CD4-positive, alpha-beta memory T cell (primary cell): ENCODE measurements at regions not wholly inside any gene's neighbourhood (a gene's known extent, or its start where the extent isn't known, plus 50 kb on each side); places are given as distances from the start of the nearest gene placed in this dataset.
A peak's percentile ranks its signal among the peaks of the same experiment; 100 is the strongest.

Source experiments
- CTCF ChIA-PET: fragments of 350-600 bp; sonication (Branson Sonifier 250); formaldehyde crosslinking; loops from one replicate; lab custom pipeline; 2021; ENCODE audit warnings: inconsistent platforms; ENCODE audit not compliant: partially characterized antibody; lab: Charles Lee
- POLR2A ChIA-PET: fragments of 350-600 bp; sonication (Branson Sonifier 250); formaldehyde crosslinking; loops from one replicate; lab custom pipeline; 2021; ENCODE audit not compliant: partially characterized antibody; lab: Charles Lee
- DNase-seq, 5 donors: peaks; one replicate each; pipeline versions ENCODE4 v3.0.0 to v3.0.0-alpha.2; 2020 to 2022; ENCODE audit warnings: mixed read lengths in 1 of 5
- H3K27ac ChIP-seq: one replicate; pipeline ENCODE4 v1.7.0; 2013; ENCODE audit warnings: low read depth, low read length
- H3K27me3 ChIP-seq: 2 replicates; pipeline ENCODE4 v1.7.0; 2013; ENCODE audit warnings: mild to moderate bottlenecking, low read length, moderate library complexity; ENCODE audit not compliant: insufficient read depth
- H3K36me3 ChIP-seq: 2 replicates; pipeline ENCODE4 v1.7.0; 2013; ENCODE audit warnings: mild to moderate bottlenecking, low read length, moderate library complexity; ENCODE audit not compliant: insufficient read depth
- H3K4me1 ChIP-seq: 2 replicates; pipeline ENCODE4 v1.7.0; 2013; ENCODE audit warnings: mild to moderate bottlenecking, low read length, moderate library complexity; ENCODE audit not compliant: insufficient read depth
- H3K4me3 ChIP-seq, 2 donors: one replicate each; pipeline ENCODE4 v1.7.0; 2013; ENCODE audit warnings: low read length in 2 of 2, mild to moderate bottlenecking in 1 of 2
- H3K9me3 ChIP-seq, 2 donors: one replicate each; pipeline ENCODE4 v1.7.0; 2013; ENCODE audit warnings: low read length in 2 of 2, control low read depth in 1 of 2; ENCODE audit not compliant: control insufficient read depth in 1 of 2
- H3K27ac Mint-ChIP-seq, 7 donors: one replicate each; pipeline ENCODE4 v1.8.0; 2020 to 2021; ENCODE audit warnings: mixed read lengths in 7 of 7, mild to moderate bottlenecking in 6 of 7, inconsistent platforms in 3 of 7, moderate library complexity in 3 of 7
- H3K27me3 Mint-ChIP-seq, 2 donors: one replicate each; pipeline ENCODE4 v1.8.0; 2020 to 2021; ENCODE audit warnings: mixed read lengths in 2 of 2
- H3K36me3 Mint-ChIP-seq, 2 donors: one replicate each; pipeline ENCODE4 v1.8.0; 2020 to 2021; ENCODE audit warnings: mixed read lengths in 2 of 2, inconsistent platforms in 1 of 2, mild to moderate bottlenecking in 1 of 2
- H3K4me1 Mint-ChIP-seq, 4 donors: one replicate each; pipeline ENCODE4 v1.8.0; 2020 to 2021; ENCODE audit warnings: mixed read lengths in 4 of 4, mild to moderate bottlenecking in 1 of 4
- H3K4me3 Mint-ChIP-seq, 8 donors: one replicate each; pipeline ENCODE4 v1.8.0; 2020 to 2021; ENCODE audit warnings: mixed read lengths in 8 of 8, mild to moderate bottlenecking in 7 of 8, moderate library complexity in 6 of 8, inconsistent platforms in 3 of 8
- H3K9me3 Mint-ChIP-seq, 8 donors: one replicate each; pipeline ENCODE4 v1.8.0; 2020 to 2021; ENCODE audit warnings: mixed read lengths in 8 of 8, mild to moderate bottlenecking in 5 of 8, inconsistent platforms in 3 of 8, moderate library complexity in 1 of 8
- intact Hi-C: fragments of 100-400 bp; cut with micrococcal nuclease; formaldehyde crosslinking; loops from one replicate; pipeline ENCODE4 v1.15.1; 2023

DNA sequence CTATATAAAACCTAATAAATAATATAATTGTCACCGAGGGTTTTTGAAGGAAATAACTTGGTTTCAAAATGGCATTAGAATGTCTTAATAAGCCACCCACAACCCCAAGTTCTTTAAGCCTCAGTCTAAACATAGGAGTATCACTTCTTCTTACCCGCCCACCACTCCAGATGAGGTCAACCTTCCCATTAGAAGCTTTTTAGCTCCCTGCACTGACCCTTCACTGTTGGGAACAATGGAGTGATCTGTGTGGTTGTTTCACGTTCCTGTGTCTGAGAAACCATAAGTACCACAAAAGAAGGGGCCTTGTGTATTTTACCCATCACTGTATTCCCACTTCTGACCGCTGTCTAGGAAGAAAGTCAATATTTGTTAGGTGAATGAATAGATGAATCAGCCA lies 326.3 kb upstream of the ZNF521 start:
- Mint-ChIP-seq H3K9me3 (no peaks in the 10 kb centered on the region), H3K4me1 (no peaks in the 10 kb centered on the region), H3K27me3 (no peaks in the 10 kb centered on the region), H3K36me3 (no peaks in the 10 kb centered on the region), H3K4me3 (no peak overlapping the region), H3K27ac (no peak overlapping the region)
- no peaks in the 10 kb centered on the region for H3K27me3 ChIP-seq
- DNase-seq: no peak
- no peaks in the 10 kb centered on the region for H3K9me3 ChIP-seq
- no peaks in the 10 kb centered on the region for H3K36me3 ChIP-seq
- no peak overlapping the region for H3K27ac ChIP-seq
- H3K4me1 ChIP-seq: no peaks in the 10 kb centered on the region
- intact Hi-C loops: no loop called here
- ChIA-PET POLR2A (no interaction called here), CTCF (no interaction called here)
- no peak overlapping the region for H3K4me3 ChIP-seq

DNA sequence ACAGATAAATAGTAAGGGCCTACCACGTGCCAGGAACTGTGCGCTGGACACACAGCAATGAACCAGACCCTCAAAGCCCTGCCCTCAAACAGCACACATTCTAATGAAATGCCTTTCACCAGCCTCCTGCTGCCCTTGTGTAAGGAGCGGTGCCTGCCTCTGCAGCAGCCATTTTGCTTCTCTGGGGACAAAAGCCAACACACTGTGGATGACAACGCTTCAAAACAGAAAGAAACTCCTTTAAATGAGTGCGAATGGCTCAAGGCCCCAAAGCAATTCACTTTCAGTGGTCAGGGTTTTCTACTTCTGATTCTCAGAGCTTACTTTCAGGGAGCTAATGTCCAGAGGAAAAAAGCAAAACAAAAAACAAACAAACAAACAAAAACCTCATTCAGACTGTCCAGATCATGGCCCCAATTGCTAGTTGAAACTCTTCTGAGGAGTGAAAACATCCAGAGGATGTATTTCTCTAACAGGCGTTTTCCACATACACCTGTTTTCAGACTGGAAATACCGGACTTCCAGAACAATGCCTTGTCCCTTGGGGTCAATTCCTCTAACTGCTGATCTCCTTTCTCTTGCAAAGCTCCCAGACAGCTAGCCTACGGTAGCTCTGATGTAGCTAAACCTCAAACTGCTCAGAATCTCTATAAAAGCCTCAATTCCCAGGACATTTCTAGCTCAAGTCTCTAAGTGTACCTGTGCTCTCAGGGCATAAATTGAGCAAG lies 323.3 kb upstream of the ZNF521 start:
- Histone ChIP-seq H3K9me3 (no peaks in the 10 kb centered on the region), H3K27me3 (no peaks in the 10 kb centered on the region), H3K27ac (no peak overlapping the region), H3K36me3 (no peaks in the 10 kb centered on the region), H3K4me3 (no peak overlapping the region), H3K4me1 (no peaks in the 10 kb centered on the region)
- no peak for DNase-seq
- no peaks in the 10 kb centered on the region for H3K36me3 Mint-ChIP-seq
- POLR2A ChIA-PET: no interaction called here
- H3K27ac Mint-ChIP-seq: no peak overlapping the region
- intact Hi-C loops: no loop called here
- H3K4me1 Mint-ChIP-seq: no peaks in the 10 kb centered on the region
- CTCF ChIA-PET: no interaction called here
- H3K9me3 Mint-ChIP-seq: no peaks in the 10 kb centered on the region
- no peaks in the 10 kb centered on the region for H3K27me3 Mint-ChIP-seq
- H3K4me3 Mint-ChIP-seq: no peak overlapping the region

DNA sequence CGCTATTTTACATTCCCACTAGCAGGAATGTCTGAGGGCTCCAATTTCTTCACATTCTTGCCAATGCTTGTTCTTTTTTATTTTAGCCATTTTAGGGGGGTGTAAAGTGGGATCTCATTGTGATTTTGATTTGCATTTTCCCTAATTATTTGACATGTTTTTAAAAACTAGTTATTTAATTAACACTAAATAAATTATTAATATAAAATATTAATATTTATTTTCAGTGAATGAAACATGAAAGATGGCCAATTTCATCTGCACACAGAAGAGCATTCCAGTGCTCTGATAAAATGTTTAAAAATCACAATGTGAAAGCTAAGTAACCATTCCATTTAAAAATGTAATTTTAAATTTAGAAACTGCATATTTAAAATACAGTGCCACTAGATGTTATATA lies 322.2 kb upstream of the ZNF521 start:
- Mint-ChIP-seq H3K4me3 (no peak overlapping the region), H3K36me3 (no peaks in the 10 kb centered on the region), H3K27ac (no peak overlapping the region), H3K9me3 (peaks cover 0 to 4% (median 0%) of the 10 kb centered on the region in 8 donors), H3K27me3 (peaks cover 0 to 1% of the 10 kb centered on the region in 2 donors), H3K4me1 (no peaks in the 10 kb centered on the region)
- Histone ChIP-seq H3K4me3 (no peak overlapping the region), H3K27ac (no peak overlapping the region), H3K9me3 (no peaks in the 10 kb centered on the region), H3K36me3 (no peaks in the 10 kb centered on the region), H3K4me1 (no peaks in the 10 kb centered on the region), H3K27me3 (no peaks in the 10 kb centered on the region)
- ChIA-PET POLR2A (no interaction called here), CTCF (no interaction called here)
- DNase-seq: no peak
- intact Hi-C loops: no loop called here

DNA sequence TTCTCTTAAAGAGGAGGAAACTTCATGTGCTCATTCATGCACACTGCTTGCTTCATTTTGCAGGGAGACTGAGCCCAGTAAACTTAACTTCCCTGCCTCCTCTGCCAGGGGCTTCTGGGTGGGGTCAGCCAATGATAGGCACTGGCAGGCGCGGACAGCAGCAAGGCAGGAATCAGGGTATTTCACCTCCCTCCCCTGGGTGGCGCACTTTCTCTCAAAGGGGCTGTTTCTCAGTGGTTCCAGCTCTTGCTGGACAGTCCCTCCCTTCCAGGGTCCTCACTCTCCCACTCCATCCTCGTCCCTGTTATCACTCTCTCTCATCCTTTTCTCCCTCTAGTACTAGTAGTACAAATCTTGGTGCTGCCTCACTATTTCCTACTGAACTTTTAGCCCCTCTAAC lies 320.5 kb upstream of the ZNF521 start:
- Mint-ChIP-seq H3K9me3 (peaks cover 0 to 4% (median 0%) of the 10 kb centered on the region in 8 donors), H3K27me3 (peaks cover 0 to 1% of the 10 kb centered on the region in 2 donors), H3K4me3 (no peak overlapping the region), H3K36me3 (no peaks in the 10 kb centered on the region), H3K27ac (no peak overlapping the region), H3K4me1 (no peaks in the 10 kb centered on the region)
- Histone ChIP-seq H3K36me3 (no peaks in the 10 kb centered on the region), H3K27me3 (no peaks in the 10 kb centered on the region), H3K4me1 (no peaks in the 10 kb centered on the region), H3K9me3 (no peaks in the 10 kb centered on the region), H3K27ac (no peak overlapping the region), H3K4me3 (no peak overlapping the region)
- ChIA-PET CTCF (no interaction called here), POLR2A (no interaction called here)
- intact Hi-C loops: no loop called here
- no peak for DNase-seq

DNA sequence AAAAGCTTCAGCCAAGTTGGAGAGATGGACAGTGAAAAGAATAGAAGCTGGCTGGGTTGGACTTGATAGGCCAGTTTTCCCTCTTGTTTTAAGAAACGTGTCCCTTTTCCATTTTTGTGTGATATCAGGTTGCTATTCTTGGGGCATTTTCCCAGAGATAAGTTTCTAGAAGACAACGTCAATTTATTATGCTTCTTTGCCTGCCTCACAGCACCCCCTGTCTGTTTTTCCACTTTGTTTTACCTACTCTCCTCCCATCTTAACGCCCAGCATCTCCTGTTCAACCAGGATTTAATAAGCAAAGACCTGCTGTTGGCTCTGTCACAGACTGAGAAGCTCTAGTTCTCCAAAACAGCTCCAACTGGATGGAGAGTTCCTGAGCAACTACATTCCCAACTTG lies 317.8 kb upstream of the ZNF521 start:
- Histone ChIP-seq H3K36me3 (no peaks in the 10 kb centered on the region), H3K4me3 (no peak overlapping the region), H3K4me1 (no peaks in the 10 kb centered on the region), H3K9me3 (no peaks in the 10 kb centered on the region), H3K27ac (no peak overlapping the region), H3K27me3 (no peaks in the 10 kb centered on the region)
- Mint-ChIP-seq H3K27ac (peak overlapping the region in 1 of 7 donors; percentile 26), H3K4me1 (no peaks in the 10 kb centered on the region), H3K36me3 (no peaks in the 10 kb centered on the region), H3K27me3 (peaks cover 0 to 1% of the 10 kb centered on the region in 2 donors), H3K4me3 (peak overlapping the region in 1 of 8 donors; percentile 17), H3K9me3 (peaks cover 0 to 4% (median 0%) of the 10 kb centered on the region in 8 donors)
- DNase-seq: no peak
- intact Hi-C loops: no loop called here
- ChIA-PET POLR2A (no interaction called here), CTCF (interaction anchor here (1.6 kb wide), 1 partner anchor 13 kb away, joined by 3 read pairs; no protein-coding TSS in a partner anchor)

DNA sequence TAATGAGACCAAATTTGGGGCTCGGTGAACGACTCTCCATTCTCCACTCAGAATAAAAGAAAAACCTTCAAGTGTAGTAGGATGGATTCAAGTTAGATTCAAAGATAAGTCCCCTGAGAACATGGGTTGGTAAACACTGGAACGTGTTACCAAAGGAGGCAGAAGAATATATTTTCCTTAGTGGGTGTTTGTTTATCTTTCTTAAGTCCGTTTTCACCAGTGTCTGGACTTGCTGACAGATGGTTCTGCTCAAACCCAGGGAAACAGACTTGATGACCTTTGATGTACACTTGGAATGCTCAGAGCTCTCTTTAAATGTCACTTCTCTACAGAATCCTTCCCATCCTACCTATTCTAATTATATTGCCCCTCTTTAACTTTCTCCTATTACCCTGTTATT lies 310.3 kb upstream of the ZNF521 start:
- Histone ChIP-seq H3K27ac (no peak overlapping the region), H3K4me1 (no peaks in the 10 kb centered on the region), H3K9me3 (no peaks in the 10 kb centered on the region), H3K4me3 (no peak overlapping the region), H3K27me3 (no peaks in the 10 kb centered on the region), H3K36me3 (no peaks in the 10 kb centered on the region)
- CTCF ChIA-PET: no interaction called here
- Mint-ChIP-seq H3K27me3 (peaks cover 0 to 2% of the 10 kb centered on the region in 2 donors), H3K4me1 (no peaks in the 10 kb centered on the region), H3K36me3 (no peaks in the 10 kb centered on the region), H3K27ac (no peak overlapping the region), H3K9me3 (peaks cover 0 to 2% (median 0%) of the 10 kb centered on the region in 8 donors), H3K4me3 (no peak overlapping the region)
- intact Hi-C loops: no loop called here
- POLR2A ChIA-PET: no interaction called here
- DNase-seq: no peak

DNA sequence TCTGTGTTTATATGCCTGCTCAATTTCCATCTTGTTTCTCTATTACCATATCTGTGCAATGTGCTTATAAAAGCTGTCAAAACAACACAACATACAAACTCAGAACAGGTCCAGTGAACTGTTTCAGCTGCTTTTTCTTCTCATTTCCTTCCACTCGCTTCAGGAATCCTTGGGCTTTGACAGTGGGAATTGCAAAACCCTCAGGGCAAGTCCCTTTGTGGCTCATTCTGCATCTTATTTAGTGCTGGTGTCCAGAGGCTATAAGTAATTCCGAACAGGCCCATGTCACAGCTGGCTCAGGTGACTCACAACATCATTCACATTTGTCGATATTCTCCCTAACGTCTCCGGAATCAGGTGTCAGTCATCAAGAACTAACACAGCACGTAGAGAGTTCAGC lies 309.9 kb upstream of the ZNF521 start:
- intact Hi-C loops: no loop called here
- Histone ChIP-seq H3K4me1 (no peaks in the 10 kb centered on the region), H3K27ac (no peak overlapping the region), H3K36me3 (no peaks in the 10 kb centered on the region), H3K27me3 (no peaks in the 10 kb centered on the region), H3K9me3 (no peaks in the 10 kb centered on the region), H3K4me3 (no peak overlapping the region)
- POLR2A ChIA-PET: no interaction called here
- no peak for DNase-seq
- Mint-ChIP-seq H3K4me1 (no peaks in the 10 kb centered on the region), H3K4me3 (no peak overlapping the region), H3K36me3 (no peaks in the 10 kb centered on the region), H3K27ac (no peak overlapping the region), H3K27me3 (peaks cover 0 to 2% of the 10 kb centered on the region in 2 donors), H3K9me3 (peaks cover 0 to 2% (median 0%) of the 10 kb centered on the region in 8 donors)
- CTCF ChIA-PET: no interaction called here
